IMR-90 (cell line): ENCODE measurements at regions not wholly inside any gene's neighbourhood (a gene's known extent, or its start where the extent isn't known, plus 50 kb on each side); places are given as distances from the start of the nearest gene placed in this dataset.

Source experiments
- BHLHE40 ChIP-seq: fragments of 150-350 bp; IDR thresholded peaks from 2 replicates; pipeline ENCODE4 v1.6.1; 2016; ENCODE audit warnings: mild to moderate bottlenecking, low read depth, low read length
- CEBPB ChIP-seq: IDR thresholded peaks from 2 replicates; pipeline ENCODE4 v1.6.1; 2012; ENCODE audit warnings: low read depth, low read length, improper control_type of control experiment
- CTCF ChIP-seq: conservative IDR thresholded peaks from 2 replicates; pipeline ENCODE4 v1.5.1; 2012; ENCODE audit warnings: mild to moderate bottlenecking, low read depth, low read length, improper control_type of control experiment
- MAFK ChIP-seq: IDR thresholded peaks from 2 replicates; pipeline ENCODE4 v1.6.1; 2012; ENCODE audit warnings: low read depth, low read length, improper control_type of control experiment
- NFE2L2 ChIP-seq: fragments of 150-350 bp; IDR thresholded peaks from 2 replicates; pipeline ENCODE4 v1.6.1; 2016; ENCODE audit warnings: low read depth, mild to moderate bottlenecking, low read length
- RAD21 ChIP-seq: IDR thresholded peaks from 2 replicates; pipeline ENCODE4 v1.6.1; 2012; ENCODE audit warnings: low read length, improper control_type of control experiment
- RCOR1 ChIP-seq: IDR thresholded peaks from 2 replicates; pipeline ENCODE4 v1.6.1; 2012; ENCODE audit warnings: mild to moderate bottlenecking, low read length, improper control_type of control experiment; ENCODE audit not compliant: insufficient replicate concordance
- SMC3 ChIP-seq: fragments of 150-350 bp; IDR thresholded peaks from 2 replicates; pipeline ENCODE4 v1.6.1; 2016; ENCODE audit warnings: low read depth, mild to moderate bottlenecking, antibody characterized with exemption, low read length, moderate library complexity
- USF2 ChIP-seq: fragments of 150-350 bp; IDR thresholded peaks from 2 replicates; pipeline ENCODE4 v1.6.1; 2017; ENCODE audit warnings: mild to moderate bottlenecking, antibody characterized with exemption, low read length, low read depth

GRCh38 chr7:13757841-13758240 is 231.6 kb downstream of the ETV1 start:
- TF ChIP-seq CTCF: no peak
- TF ChIP-seq RAD21: no peak
- no peak for TF ChIP-seq NFE2L2
- no peak for TF ChIP-seq MAFK
- TF ChIP-seq BHLHE40: no peak
- TF ChIP-seq CEBPB: no peak
- TF ChIP-seq SMC3: no peak
- TF ChIP-seq RCOR1: no peak
- TF ChIP-seq USF2: no peak
